Transverse colon (tissue), 4 donors: ENCODE measurements at regions not wholly inside any gene's neighbourhood (a gene's known extent, or its start where the extent isn't known, plus 50 kb on each side); places are given as distances from the start of the nearest gene placed in this dataset.

Source experiments
- EP300 ChIP-seq: sonication (generic); formaldehyde crosslinking; IDR thresholded peaks from one replicate; pipeline ENCODE4 v1.6.1; 2017; ENCODE audit warnings: antibody characterized with exemption, low read depth
- POLR2A ChIP-seq: fragments of 450-650 bp; IDR thresholded peaks from one replicate; pipeline ENCODE4 v1.6.1; 2016; ENCODE audit warnings: antibody characterized with exemption, mild to moderate bottlenecking, moderate library complexity
- POLR2AphosphoS5 ChIP-seq, 3 donors: sonication (generic); formaldehyde crosslinking; IDR thresholded peaks; one replicate each; pipeline ENCODE4 v1.6.1; 2016; ENCODE audit warnings: antibody characterized with exemption in 3 of 3
- TF ChIP-seq, protein P1 (sequence below), 5 experiments: fragments of 200-600 bp in 3 of 5; fragments of 450-650 bp in 2 of 5; sonication (generic) in 3 of 5; IDR thresholded peaks; 1 replicate in 2 of 5; 2 replicates in 3 of 5; pipeline ENCODE4 v1.5.1; 2016 to 2017; ENCODE audit warnings: antibody characterized with exemption in 5 of 5, inconsistent platforms in 3 of 5, mild to moderate bottlenecking in 2 of 5, moderate library complexity in 1 of 5

DNA sequence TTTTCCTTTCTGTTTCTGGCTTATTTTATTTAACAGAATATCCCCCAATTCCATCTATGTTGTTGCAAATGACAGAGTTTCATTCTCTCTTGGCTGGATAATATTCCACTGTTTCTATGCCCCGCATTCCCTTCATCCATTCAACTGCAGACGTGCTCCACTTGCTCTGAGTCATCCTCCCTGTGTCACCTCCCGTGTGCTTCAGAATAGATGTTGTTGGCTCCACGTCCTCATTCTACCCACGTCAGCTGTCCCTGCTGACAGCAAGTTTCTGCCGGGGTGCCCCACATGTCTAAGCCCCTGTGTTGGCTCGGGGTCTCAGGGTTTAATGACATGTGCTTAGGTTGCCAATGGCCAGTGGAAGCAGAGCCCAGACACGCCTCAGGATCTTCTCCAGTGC lies 1041.0 kb downstream of the UQCRFS1 start:
- TF ChIP-seq EP300 (no peak), POLR2A (no peak), POLR2AphosphoS5 (IDR thresholded peaks at IDR 0.05) (no peak)
- TF ChIP-seq, protein P1, sequence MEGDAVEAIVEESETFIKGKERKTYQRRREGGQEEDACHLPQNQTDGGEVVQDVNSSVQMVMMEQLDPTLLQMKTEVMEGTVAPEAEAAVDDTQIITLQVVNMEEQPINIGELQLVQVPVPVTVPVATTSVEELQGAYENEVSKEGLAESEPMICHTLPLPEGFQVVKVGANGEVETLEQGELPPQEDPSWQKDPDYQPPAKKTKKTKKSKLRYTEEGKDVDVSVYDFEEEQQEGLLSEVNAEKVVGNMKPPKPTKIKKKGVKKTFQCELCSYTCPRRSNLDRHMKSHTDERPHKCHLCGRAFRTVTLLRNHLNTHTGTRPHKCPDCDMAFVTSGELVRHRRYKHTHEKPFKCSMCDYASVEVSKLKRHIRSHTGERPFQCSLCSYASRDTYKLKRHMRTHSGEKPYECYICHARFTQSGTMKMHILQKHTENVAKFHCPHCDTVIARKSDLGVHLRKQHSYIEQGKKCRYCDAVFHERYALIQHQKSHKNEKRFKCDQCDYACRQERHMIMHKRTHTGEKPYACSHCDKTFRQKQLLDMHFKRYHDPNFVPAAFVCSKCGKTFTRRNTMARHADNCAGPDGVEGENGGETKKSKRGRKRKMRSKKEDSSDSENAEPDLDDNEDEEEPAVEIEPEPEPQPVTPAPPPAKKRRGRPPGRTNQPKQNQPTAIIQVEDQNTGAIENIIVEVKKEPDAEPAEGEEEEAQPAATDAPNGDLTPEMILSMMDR (IDR thresholded peaks at IDR 0.05), result no peak
